ENCODE measurements at regions not wholly inside any gene's neighbourhood (a gene's known extent, or its start where the extent isn't known, plus 50 kb on each side); places are given as distances from the start of the nearest gene placed in this dataset.

DNA sequence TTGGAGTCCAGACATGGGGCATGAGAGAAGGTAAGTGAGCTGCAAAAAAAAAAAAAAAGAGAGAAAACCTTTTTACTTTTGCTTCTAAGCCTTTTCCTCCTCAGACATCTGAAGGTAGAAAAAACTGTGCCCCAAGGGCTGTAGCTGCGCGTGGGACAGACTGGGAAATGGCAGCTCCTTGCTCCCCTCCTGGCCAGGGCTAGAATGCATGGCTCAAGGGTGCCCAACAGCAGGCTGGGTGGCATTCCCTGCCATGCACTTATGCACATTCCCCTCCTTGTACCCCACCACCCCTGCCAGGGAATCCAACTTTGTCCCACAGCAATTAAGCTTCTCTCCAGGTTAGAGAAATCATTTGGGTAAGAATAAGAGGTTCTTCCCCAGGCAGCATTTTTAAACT lies 421.2 kb downstream of the TRAM1L1 start:
- TF ChIP-seq SIN3A (IDR thresholded peaks at IDR 0.05; ENCODE audit: borderline replicate concordance, insufficient read depth, low read length) (no peak), POLR2AphosphoS5 (IDR thresholded peaks at IDR 0.05; ENCODE audit: low read depth, low read length) (no peak)

Measured in PFSK-1 (cell line).